Heart left ventricle (tissue), 13 donors: ENCODE measurements at regions not wholly inside any gene's neighbourhood (a gene's known extent, or its start where the extent isn't known, plus 50 kb on each side); places are given as distances from the start of the nearest gene placed in this dataset.

Experiments used
- CTCF ChIP-seq, 12 donors: fragments of 200-600 bp; sonication (generic) in 4 of 12; IDR thresholded peaks; one replicate each; pipeline versions ENCODE4 v1.5.0 to v1.8.0; 2018 to 2022; ENCODE audit warnings: antibody characterized with exemption in 12 of 12, mild to moderate bottlenecking in 5 of 12
- POLR2A ChIP-seq, 2 donors: fragments of 450-650 bp; IDR thresholded peaks; one replicate each; pipeline ENCODE4 v1.6.1; 2017; ENCODE audit warnings: antibody characterized with exemption in 2 of 2, mild to moderate bottlenecking in 2 of 2, moderate library complexity in 2 of 2
- donor health status: ischemic (EF 13 %, LVEDD 7.1; RV severe dilation, severe dysfunction).
- donor health status: DM: no; HTN: yes; CAD: no.
- donor health status: DM: no; HTN: no; CAD: no.
- donor health status: ischemic (EF 25% LVEDD 6.9; RV normal size, moderate dysfunction).
- donor health status: ischemic (EF 25% LVEDD 5.7; RV mildly dilated, moderate dysfunction).
- donor health status: ischemic (EF 35%, LVEDD 5.7; RV mildly dilated, moderate dysfunction).
- donor health status: nonischemic (EF 11% LVEDD 7.7; RV severe dilation, severe dysfunction).
- donor health status: DM: yes; HTN: yes; CAD: no.
- donor health status: PGD.
- donor health status: ischemic (EF 29% LVEDD 5.4; RV normal size, mild dysfunction).
- donor health status: nonischemic (EF 23%, LVEDD 6.1; RV moderate dilation, normal function).

GRCh38 chr1:38258085-38258627 lies 211.6 kb upstream of the POU3F1 start:
- TF ChIP-seq CTCF (IDR thresholded peaks at IDR 0.05) (no peak), POLR2A (IDR thresholded peaks at IDR 0.05) (no peak)
